ENCODE measurements at regions not wholly inside any gene's neighbourhood (a gene's known extent, or its start where the extent isn't known, plus 50 kb on each side); places are given as distances from the start of the nearest gene placed in this dataset.
"Not testable (repeated sequence)": the region's sequence is repeated elsewhere in the genome, so short reads cannot be mapped to it uniquely, and the experiment has no call there.

- DNase-seq (ENCODE audit: low read depth, low spot score): no peak
These were observed 62.6 kb upstream of the PAX8 start for GRCh38 chr2:113341191-113341869.

- no peak for DNase-seq (ENCODE audit: low read depth, low spot score)
These were observed 59.1 kb upstream of the PAX8 start for GRCh38 chr2:113337809-113338208.

GRCh38 chr2:113336040-113336439 is 57.3 kb upstream of the PAX8 start:
- not testable (repeated sequence) for DNase-seq (ENCODE audit: low read depth, low spot score)

GRCh38 chr2:113334147-113334546 is 55.4 kb upstream of the PAX8 start:
- no peak for DNase-seq (ENCODE audit: low read depth, low spot score)

GRCh38 chr2:113333735-113334134 is 55.0 kb upstream of the PAX8 start:
- not testable (repeated sequence) for DNase-seq (ENCODE audit: low read depth, low spot score)

- not testable (repeated sequence) for DNase-seq (ENCODE audit: low read depth, low spot score)
These were observed 51.5 kb upstream of the PAX8 start for GRCh38 chr2:113330060-113330767.

- DNase-seq (ENCODE audit: low read depth, low spot score): not testable (repeated sequence)
These were observed 50.3 kb upstream of the PAX8 start for GRCh38 chr2:113328973-113329372.

GRCh38 chr2:113328572-113328971 is 49.9 kb upstream of the PAX8 start:
- not testable (repeated sequence) for DNase-seq (ENCODE audit: low read depth, low spot score)
